Chondrocyte (in vitro differentiated cells): ENCODE measurements at regions not wholly inside any gene's neighbourhood (a gene's known extent, or its start where the extent isn't known, plus 50 kb on each side); places are given as distances from the start of the nearest gene placed in this dataset.
A peak's percentile ranks its signal among the peaks of the same experiment; 100 is the strongest.

ENCODE experiments used
- DNase-seq: peaks from one replicate; pipeline ENCODE4 v3.0.0; 2021; ENCODE audit warnings: mixed read lengths, low spot score
- H3K27ac Mint-ChIP-seq: one replicate; pipeline ENCODE4 v1.8.0; 2021; ENCODE audit warnings: mild to moderate bottlenecking, moderate library complexity, mixed read lengths; ENCODE audit not compliant: unreplicated experiment
- H3K27me3 Mint-ChIP-seq: 2 replicates; pipeline ENCODE4 v1.8.0; 2021; ENCODE audit warnings: low read depth, mixed read lengths
- H3K36me3 Mint-ChIP-seq: 2 replicates; pipeline ENCODE4 v1.8.0; 2021; ENCODE audit warnings: low read depth, mixed read lengths
- H3K4me1 Mint-ChIP-seq: 2 replicates; pipeline ENCODE4 v1.8.0; 2021; ENCODE audit warnings: low read depth, mild to moderate bottlenecking, mixed read lengths
- H3K4me3 Mint-ChIP-seq: one replicate; pipeline ENCODE4 v1.8.0; 2021; ENCODE audit warnings: mild to moderate bottlenecking, moderate library complexity, mixed read lengths; ENCODE audit not compliant: unreplicated experiment
- H3K9me3 Mint-ChIP-seq: 2 replicates; pipeline ENCODE4 v1.8.0; 2021; ENCODE audit warnings: low read depth, mixed read lengths
- TF ChIP-seq, protein P1 (sequence below): fragments of 200-600 bp; sonication (generic); IDR thresholded peaks from 2 replicates; pipeline ENCODE4 v1.5.0; 2021; ENCODE audit warnings: antibody characterized with exemption, mild to moderate bottlenecking, moderate library complexity

DNA sequence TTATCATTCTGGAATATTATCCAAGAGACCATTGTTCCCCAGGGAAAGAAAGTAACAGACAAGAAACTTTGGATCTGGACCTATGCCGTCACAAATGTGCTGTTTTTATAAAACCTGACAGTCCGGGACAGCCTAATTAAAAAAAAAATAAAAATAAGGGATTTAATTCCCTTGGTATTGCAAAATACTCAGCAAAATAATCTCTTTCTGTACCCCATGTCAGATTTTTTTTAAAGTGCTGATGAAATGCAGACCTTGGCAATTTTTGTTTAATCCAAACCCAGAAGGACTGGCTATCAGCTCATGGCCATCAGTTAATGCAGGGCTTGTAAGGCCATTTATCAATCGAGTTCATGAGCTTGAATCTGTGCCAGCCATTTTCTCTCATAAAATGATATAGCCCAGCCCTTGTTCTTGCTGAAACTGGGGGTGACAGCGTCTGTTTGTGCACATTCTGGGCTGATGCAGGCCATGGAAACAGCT lies 162.7 kb upstream of the S1PR3 start:
- no peak overlapping the region for H3K27ac Mint-ChIP-seq
- no peak for DNase-seq

GRCh38 chr9:88829276-88829675 lies 162.0 kb upstream of the S1PR3 start:
- H3K9me3 Mint-ChIP-seq, result peaks cover 3% of the 10 kb centered on the region
- H3K4me3 Mint-ChIP-seq, result no peak overlapping the region
- TF ChIP-seq, protein P1, sequence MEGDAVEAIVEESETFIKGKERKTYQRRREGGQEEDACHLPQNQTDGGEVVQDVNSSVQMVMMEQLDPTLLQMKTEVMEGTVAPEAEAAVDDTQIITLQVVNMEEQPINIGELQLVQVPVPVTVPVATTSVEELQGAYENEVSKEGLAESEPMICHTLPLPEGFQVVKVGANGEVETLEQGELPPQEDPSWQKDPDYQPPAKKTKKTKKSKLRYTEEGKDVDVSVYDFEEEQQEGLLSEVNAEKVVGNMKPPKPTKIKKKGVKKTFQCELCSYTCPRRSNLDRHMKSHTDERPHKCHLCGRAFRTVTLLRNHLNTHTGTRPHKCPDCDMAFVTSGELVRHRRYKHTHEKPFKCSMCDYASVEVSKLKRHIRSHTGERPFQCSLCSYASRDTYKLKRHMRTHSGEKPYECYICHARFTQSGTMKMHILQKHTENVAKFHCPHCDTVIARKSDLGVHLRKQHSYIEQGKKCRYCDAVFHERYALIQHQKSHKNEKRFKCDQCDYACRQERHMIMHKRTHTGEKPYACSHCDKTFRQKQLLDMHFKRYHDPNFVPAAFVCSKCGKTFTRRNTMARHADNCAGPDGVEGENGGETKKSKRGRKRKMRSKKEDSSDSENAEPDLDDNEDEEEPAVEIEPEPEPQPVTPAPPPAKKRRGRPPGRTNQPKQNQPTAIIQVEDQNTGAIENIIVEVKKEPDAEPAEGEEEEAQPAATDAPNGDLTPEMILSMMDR, result no peak
- H3K27me3 Mint-ChIP-seq, result peaks cover 20% of the 10 kb centered on the region
- no peak for DNase-seq
- H3K36me3 Mint-ChIP-seq, result no peaks in the 10 kb centered on the region
- peaks cover 37% of the 10 kb centered on the region for H3K4me1 Mint-ChIP-seq
- no peak overlapping the region for H3K27ac Mint-ChIP-seq

More for the DNA sequence above, 162.7 kb upstream of the S1PR3 start:
- peaks cover 21% of the 10 kb centered on the region for H3K27me3 Mint-ChIP-seq
- peaks cover 30% of the 10 kb centered on the region for H3K4me1 Mint-ChIP-seq
- no peaks in the 10 kb centered on the region for H3K36me3 Mint-ChIP-seq
- TF ChIP-seq, protein P1, result no peak
- H3K9me3 Mint-ChIP-seq, result peaks cover 3% of the 10 kb centered on the region
- H3K4me3 Mint-ChIP-seq, result no peak overlapping the region

- no peaks in the 10 kb centered on the region for H3K36me3 Mint-ChIP-seq
- H3K9me3 Mint-ChIP-seq, result no peaks in the 10 kb centered on the region
- no peak for DNase-seq
- no peak overlapping the region for H3K27ac Mint-ChIP-seq
- no peak overlapping the region for H3K4me3 Mint-ChIP-seq
- TF ChIP-seq, protein P1, result no peak
- peaks cover 46% of the 10 kb centered on the region for H3K4me1 Mint-ChIP-seq
- H3K27me3 Mint-ChIP-seq, result peaks cover 15% of the 10 kb centered on the region
Measured at GRCh38 chr9:88831713-88832407, 159.4 kb upstream of the S1PR3 start.

GRCh38 chr9:88833946-88834345 lies 157.3 kb upstream of the S1PR3 start:
- Mint-ChIP-seq H3K4me1 (peaks cover 34% of the 10 kb centered on the region), H3K36me3 (no peaks in the 10 kb centered on the region), H3K4me3 (no peak overlapping the region), H3K27me3 (peaks cover 4% of the 10 kb centered on the region), H3K9me3 (no peaks in the 10 kb centered on the region), H3K27ac (no peak overlapping the region)
- no peak for DNase-seq
- TF ChIP-seq, protein P1, result no peak

DNA sequence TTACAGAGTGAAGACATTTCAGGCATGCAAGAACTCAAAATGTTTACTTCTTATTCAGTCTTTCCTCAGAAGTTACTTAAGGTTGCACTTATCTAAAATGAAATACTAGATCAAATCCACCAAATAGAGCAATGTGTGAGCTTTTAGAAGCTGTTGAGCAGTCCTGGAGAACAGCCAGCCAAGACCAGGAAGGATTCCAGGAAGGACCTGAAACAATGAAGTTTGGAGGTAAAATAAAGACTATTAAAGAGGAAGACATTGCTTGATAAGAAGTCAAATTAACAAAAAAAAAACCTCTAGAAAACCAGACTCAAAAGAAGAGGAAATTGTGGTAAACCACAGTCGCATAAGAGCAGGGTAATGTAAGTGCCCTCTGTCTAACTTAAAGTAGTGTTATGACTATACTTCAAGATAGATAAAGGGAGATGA lies 156.2 kb upstream of the S1PR3 start:
- DNase-seq, result no peak
- H3K9me3 Mint-ChIP-seq, result no peaks in the 10 kb centered on the region
- H3K36me3 Mint-ChIP-seq, result no peaks in the 10 kb centered on the region
- peak overlapping the region; percentile 47 for H3K27ac Mint-ChIP-seq
- peaks cover 34% of the 10 kb centered on the region for H3K4me1 Mint-ChIP-seq
- H3K4me3 Mint-ChIP-seq, result no peak overlapping the region
- H3K27me3 Mint-ChIP-seq, result peaks cover 6% of the 10 kb centered on the region
- TF ChIP-seq, protein P1, result no peak
